Right renal pelvis (tissue), 4 donors: ENCODE measurements at regions not wholly inside any gene's neighbourhood (a gene's known extent, or its start where the extent isn't known, plus 50 kb on each side); places are given as distances from the start of the nearest gene placed in this dataset.

ENCODE experiments used
- DNase-seq, 4 donors: peaks; one replicate each; pipeline ENCODE4 v3.0.0-alpha.2; 2013; ENCODE audit warnings: low read depth in 4 of 4, low spot score in 3 of 4, missing footprints in 1 of 4

DNA sequence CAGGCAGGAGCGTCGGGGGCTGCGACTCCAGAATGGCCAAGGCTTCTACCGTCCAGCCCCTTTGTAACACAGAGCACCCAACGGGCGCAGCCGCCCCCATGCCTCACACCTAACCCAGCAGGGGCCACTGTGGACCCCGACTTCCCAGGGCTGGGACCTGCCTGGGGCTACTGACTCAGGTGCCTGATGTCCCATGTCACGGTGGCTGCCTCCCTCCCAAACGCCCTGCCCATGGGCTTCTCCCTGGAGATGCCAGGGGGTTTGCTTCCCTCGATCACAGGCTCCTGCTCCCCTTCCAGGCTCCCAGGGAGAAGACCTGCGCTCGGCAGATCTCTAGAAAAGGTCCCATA, 84.0 kb downstream of the MYEOV start:
- no peak for DNase-seq

DNA sequence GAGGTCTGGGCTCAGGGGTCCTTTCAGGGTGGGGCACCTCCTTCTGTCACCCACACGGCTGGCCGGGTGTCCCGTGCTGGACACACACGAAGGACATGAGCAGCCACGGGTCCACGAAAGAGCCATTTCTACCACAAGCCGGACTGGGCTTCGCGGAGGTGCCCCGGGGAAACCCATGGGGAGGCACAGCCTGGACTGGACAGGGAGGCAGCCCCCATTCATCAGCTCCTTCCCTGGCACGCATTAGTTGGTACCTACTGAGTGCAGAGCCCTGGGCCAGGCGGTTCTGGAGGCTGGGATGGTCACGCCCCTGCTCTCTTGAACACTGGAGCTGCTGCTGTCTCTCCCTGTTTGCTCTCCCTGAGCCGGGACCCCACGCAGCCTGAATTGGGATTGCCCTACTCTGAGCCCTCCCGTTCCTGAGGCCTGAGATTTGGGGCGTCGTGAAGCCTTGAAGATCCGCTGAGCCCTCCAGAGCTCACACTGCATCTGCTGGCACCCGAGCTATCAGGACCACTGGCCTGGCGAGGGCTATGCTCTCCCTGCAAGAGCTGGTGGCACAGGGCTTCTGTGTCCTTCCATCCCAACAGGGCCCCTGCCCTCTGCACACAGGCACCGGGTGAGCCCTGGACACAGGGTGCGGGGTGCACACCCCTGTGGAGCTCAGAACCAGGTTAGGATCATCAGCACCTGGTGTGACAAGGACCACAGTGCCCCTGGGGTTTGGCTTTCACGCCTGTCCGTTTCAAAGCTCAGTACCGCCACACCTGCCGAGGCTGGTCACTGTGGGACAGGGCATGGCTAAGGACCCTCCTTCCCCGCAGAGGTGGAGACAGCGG, 84.6 kb downstream of the MYEOV start:
- DNase-seq: no peak

GRCh38 chr11:69380451-69380901, 86.5 kb downstream of the MYEOV start:
- DNase-seq: no peak

DNA sequence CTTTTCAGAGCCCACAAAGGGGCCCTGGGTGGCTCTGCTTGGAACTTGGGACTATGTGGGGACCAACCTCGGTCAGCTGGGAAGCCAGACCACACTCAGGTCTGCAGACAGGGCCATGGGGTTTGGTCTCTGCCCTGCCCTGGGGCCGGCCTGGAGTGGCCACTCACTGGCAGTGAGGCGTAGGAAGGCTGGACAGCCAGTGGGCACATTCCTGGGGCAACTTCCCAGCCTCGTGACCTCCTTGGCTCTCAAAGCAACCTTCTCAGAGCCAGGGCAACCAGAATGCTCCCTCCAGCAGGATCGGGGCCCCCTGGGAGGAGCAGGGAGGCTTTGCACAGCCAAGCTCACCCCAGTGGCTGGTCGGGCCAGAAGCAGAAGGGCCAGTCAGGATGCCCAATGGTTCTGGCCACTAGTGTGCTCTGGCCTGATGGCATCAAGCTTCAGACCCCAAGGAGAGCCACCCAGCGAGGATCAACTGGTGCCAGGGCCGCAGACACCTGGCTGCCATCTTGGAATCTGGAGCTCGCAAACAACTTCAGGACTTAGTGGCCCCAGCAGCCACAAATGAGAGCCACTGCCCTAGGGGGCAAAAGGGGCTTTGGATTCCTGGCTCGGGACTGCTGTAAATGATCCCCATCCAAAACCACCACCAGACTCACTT, 87.1 kb downstream of the MYEOV start:
- no peak for DNase-seq

DNA sequence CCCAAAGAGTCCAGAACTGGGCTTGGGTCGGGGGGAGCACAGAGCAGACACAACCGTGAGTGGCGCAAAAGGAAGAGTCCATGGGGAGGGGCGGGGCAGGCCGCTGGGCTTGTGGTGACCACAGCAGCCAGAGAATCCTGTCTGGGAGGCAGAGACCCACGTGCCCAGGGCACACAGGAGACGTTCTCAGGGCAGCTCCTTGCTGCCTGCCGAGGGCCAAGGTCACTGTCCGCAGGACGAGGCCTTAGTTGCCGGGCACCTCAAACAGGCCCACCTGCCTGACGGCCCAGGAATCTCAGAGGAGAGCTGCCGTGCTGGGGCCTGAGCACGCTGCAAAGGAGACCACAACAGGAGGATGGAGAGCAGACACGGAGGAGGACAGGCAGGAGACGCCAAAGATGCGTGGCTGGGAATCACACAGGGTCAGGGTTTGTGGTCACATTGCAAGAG, 87.8 kb downstream of the MYEOV start:
- DNase-seq: no peak

DNA sequence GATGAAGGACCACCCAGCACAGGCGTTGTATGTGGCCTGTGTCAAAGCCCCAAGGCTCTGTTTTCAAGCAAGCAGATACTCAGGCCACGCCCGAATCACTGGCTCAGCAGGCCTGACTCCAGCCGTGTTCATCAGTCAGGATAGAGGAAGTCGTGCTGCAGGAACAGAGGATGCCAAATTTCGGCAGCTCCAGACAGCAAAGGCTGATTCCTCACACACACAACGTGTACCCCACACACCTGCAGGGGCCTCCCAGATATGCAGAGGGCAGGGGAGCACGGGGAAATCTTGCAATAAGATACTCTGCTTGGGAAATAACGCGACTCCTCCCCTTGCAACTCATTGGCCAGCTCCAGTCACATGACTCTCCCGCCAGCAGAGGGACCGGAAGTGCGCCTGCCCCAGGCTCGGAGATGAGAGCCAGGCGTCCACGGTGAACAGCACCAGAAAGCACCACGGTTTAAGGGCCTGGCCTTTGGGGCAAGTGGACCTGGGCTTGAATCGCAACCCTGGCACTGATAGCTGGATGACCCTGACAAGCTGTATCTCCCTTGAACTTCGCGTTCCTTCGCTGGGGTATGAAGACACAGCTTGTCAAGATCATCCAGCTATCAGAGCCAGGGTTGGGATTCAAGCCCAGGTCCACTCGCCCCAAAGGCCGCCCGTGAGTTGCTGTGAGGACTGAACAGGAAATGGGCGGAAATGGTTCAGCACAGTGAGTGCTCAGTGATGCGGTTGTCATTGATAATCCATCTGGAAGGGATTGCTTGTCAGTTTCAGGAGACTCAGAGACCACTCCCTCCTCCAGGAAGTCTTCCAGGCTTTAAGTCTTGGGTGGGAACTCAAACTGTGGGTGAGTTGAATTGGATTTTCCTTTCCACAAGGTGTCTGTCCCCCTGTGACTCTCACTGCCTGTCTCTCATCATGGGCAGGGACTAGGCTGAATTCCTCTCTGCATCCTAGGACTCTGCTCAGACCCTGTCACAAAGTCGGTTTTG, 88.5 kb downstream of the MYEOV start:
- DNase-seq: no peak

GRCh38 chr11:69383372-69384250, 89.7 kb downstream of the MYEOV start:
- no peak for DNase-seq

GRCh38 chr11:69384251-69385143, 90.5 kb downstream of the MYEOV start:
- DNase-seq: no peak

GRCh38 chr11:69385144-69385820, 91.3 kb downstream of the MYEOV start:
- no peak for DNase-seq

DNA sequence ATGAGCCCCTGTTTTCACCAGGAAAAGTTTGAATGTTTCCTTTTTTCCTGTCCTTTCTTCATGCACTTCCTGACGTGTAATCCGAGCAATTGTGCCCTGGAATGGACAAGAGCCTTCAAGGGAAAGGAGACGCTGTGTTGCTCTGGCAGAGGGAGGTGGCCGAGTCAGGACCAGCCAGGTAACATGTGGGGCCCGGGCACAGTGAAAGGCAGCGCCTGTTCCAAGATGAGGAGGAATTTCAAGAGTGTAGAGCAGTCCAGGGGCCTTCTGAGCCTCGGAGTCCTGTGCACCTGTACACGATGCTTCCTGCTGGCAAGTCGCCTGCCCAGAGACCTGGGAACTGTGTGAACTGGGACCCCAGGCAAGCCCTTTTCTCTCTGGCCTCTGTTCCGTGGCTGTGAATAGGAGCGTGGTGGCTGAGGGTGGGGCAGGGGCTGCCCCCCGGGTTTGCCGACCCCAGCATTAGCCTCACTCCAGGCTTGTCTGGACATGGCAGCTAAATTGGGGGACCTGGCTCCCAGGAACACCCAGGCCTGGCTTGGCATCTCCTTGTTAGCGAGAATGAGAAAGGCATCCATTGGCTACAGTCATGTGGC, 92.0 kb downstream of the MYEOV start:
- no peak for DNase-seq

DNA sequence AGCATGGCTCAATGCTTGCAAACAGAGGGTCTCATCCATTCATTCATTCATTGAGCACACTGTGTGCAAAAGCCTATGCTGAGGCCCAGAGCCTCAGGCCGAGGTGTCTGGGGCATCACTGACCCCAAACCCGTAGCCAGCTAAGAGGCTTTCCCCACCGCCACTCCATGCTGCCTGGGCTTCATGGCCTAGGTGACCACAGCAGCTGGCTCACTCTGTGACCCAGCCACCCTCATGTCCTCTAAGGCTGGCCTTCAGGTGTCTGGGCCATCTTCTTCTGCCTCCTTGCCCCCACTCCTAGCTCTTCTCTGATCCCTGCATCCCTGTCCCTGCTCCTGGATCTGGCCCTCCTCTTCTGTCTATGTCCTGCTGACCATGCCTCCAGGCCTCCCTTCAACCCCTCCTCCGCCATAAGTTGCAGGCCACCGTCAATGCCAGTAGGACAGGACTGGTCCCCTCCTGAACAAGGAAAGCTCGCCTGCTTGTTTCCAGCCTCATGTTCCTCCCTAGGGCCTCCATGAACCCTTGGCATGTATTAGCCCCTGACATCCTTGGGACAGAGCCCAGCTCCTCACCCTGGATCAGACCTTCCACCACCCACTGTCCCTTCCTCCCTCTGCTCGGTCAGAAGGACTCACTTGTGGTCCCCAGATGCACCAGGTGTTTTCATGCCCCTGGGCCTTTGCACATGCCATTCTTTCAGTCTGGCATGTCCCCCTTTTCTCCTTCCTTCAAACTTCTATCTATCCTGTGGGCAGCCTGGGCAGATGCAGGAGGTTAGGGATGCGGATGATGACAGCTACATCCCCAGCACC, 92.8 kb downstream of the MYEOV start:
- no peak for DNase-seq

DNA sequence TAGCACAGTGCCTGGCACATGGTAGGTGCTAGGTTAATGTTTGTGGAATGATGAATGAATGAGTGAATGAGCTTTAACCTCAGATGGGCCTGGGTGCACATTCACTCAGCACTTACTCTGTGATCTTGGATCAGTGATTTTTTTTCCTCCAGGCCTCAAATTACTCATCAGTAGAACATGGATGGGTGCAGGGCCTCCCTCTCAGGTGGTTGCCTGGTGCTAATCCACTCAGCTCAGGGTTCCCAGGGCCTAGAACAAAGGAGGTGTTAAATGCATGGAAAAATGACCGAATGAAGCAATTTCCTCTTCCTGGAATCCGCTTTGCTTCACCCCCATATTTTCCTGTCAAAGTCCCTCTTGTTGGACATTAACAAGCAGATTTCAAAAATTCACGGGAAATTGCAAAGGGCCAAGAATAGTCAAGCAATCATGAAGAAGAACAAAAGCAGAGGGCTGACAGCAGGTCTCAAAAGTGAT, 93.5 kb downstream of the MYEOV start:
- DNase-seq: no peak

DNA sequence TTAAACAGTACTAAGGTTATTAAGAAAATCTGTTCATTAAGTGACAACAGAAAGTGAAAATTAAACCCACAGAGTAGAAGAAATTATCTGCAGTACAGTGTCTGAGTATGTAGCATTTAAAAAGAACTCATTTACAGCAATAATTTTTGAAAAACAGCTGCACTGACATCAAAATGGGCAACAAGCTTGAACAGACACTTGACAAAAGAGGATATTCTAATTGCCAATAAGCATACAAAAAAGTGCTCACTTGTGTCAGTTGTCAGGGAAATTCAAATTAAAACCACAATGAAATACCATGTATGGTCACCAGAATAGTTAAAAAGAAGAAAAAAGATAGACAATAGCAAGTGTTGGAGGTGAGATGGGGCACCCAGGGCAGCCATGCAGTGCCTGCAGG, 93.3 kb upstream of the LINC01488 start:
- DNase-seq: no peak

DNA sequence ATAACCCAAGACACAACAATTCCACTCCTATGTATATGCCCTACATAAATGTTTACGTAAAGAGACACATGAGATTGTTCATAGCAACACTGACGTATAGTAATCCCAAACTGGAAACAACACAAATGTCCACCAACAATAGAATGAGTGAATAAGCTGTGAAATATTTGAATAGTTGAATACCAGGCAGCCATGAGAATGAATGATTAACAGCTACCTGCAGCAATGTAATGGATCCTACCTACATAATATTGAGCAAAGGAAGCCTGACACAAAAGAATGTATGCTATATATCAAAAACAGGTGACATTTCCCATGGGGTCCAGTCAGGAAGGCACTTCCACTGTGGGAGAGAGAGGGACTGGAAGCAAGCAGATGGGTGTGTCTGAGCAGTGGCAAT, 92.8 kb upstream of the LINC01488 start:
- no peak for DNase-seq

- no peak for DNase-seq
Measured at GRCh38 chr11:69390561-69390960, 90.9 kb upstream of the LINC01488 start.

DNA sequence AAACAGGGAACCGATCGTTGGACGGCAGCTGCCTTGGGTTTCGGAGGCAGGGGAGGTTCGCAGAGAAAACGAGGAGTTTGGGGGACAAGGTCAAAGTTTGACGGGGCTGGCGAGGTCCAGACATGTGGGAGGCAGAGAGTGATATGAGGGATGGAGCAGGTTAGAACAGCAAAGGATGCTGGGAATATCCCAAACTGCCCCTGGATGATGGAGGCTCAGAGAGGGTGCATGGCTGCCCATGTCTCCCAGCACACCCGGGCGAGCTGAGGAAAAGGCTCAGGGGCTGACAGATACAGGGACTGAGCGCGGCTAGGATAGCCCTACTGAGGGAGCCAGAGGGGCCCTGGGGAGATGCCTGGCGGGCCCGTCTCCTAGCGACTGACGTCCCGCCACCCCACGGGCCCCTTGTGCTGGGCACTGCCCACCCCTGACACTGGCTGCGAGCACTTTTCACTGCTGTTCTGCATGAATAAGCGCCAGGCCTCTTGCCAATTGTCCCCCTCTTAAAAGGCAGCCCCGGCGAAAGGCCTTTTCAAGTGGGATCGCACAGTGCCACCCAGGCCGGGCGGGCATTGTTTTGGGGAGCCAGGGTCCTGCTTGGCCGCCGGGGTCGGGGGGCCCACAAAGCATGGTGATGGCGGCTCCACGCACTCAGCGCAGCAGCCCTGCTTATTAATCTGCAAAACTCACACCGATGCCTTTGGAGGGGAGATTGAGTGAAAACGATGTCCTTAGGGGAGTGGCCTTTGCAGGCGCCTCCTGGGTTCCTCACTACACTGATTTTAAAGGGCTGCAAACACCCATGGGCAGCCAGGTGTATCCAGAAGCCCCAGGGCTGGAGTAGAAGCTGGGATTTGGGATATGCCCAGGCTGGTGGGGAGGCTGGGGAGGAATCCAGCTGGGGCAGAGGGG, 90.0 kb upstream of the LINC01488 start:
- no peak for DNase-seq
